ENCODE measurements at regions not wholly inside any gene's neighbourhood (a gene's known extent, or its start where the extent isn't known, plus 50 kb on each side); places are given as distances from the start of the nearest gene placed in this dataset.

- DNase-seq, result no peak
These were observed 279.5 kb downstream of the SEC14L1 start for GRCh38 chr17:77420095-77420803.

- DNase-seq, result peak; percentile 86
These were observed 280.2 kb downstream of the SEC14L1 start for GRCh38 chr17:77420804-77421629.

GRCh38 chr17:77421630-77421972 lies 280.8 kb downstream of the SEC14L1 start:
- no peak for DNase-seq

- DNase-seq, result no peak
These were observed 281.5 kb downstream of the SEC14L1 start for GRCh38 chr17:77422104-77422747.

- no peak for DNase-seq
These were observed 282.0 kb downstream of the SEC14L1 start for GRCh38 chr17:77422748-77423113.

- peak; percentile 93 for DNase-seq
These were observed 283.1 kb downstream of the SEC14L1 start for GRCh38 chr17:77423589-77424451.

- DNase-seq, result peak; percentile 89
These were observed 284.0 kb downstream of the SEC14L1 start for GRCh38 chr17:77424585-77425344.

GRCh38 chr17:77425348-77425747 lies 284.6 kb downstream of the SEC14L1 start:
- no peak for DNase-seq

- DNase-seq, result no peak
These were observed 285.2 kb downstream of the SEC14L1 start for GRCh38 chr17:77425791-77426641.

GRCh38 chr17:77426676-77427386 lies 286.1 kb downstream of the SEC14L1 start:
- no peak for DNase-seq

GRCh38 chr17:77427391-77427991 lies 286.7 kb downstream of the SEC14L1 start:
- DNase-seq, result no peak

GRCh38 chr17:77428020-77428748 lies 287.4 kb downstream of the SEC14L1 start:
- no peak for DNase-seq

- DNase-seq, result no peak
These were observed 288.1 kb downstream of the SEC14L1 start for GRCh38 chr17:77428749-77429368.

GRCh38 chr17:77429369-77429968 lies 288.7 kb downstream of the SEC14L1 start:
- DNase-seq, result no peak

GRCh38 chr17:77429969-77430752 lies 289.4 kb downstream of the SEC14L1 start:
- peak; percentile 85 for DNase-seq

GRCh38 chr17:77432034-77432661 lies 291.4 kb downstream of the SEC14L1 start:
- DNase-seq, result no peak

All from skin of body (tissue), 1 donor.